ENCODE measurements at regions not wholly inside any gene's neighbourhood (a gene's known extent, or its start where the extent isn't known, plus 50 kb on each side); places are given as distances from the start of the nearest gene placed in this dataset.

- H3K36me3 Mint-ChIP-seq (ENCODE audit: low read depth, unreplicated experiment) = no peaks in the 10 kb centered on the region
- DNase-seq (ENCODE audit: low spot score) = no peak
- no peaks in the 10 kb centered on the region for H3K27me3 Mint-ChIP-seq (ENCODE audit: unreplicated experiment)
- H3K4me3 Mint-ChIP-seq (ENCODE audit: unreplicated experiment) = no peak overlapping the region
- H3K27ac Mint-ChIP-seq (ENCODE audit: unreplicated experiment) = no peak overlapping the region
- TF ChIP-seq CTCF (IDR thresholded peaks at IDR 0.05; ENCODE audit: unreplicated experiment) = no peak
- no peaks in the 10 kb centered on the region for H3K9me3 Mint-ChIP-seq (ENCODE audit: unreplicated experiment)
- no peaks in the 10 kb centered on the region for H3K4me1 Mint-ChIP-seq (ENCODE audit: unreplicated experiment)
Measured at GRCh38 chr5:120083851-120084542, 380.1 kb upstream of the PRR16 start.

DNA sequence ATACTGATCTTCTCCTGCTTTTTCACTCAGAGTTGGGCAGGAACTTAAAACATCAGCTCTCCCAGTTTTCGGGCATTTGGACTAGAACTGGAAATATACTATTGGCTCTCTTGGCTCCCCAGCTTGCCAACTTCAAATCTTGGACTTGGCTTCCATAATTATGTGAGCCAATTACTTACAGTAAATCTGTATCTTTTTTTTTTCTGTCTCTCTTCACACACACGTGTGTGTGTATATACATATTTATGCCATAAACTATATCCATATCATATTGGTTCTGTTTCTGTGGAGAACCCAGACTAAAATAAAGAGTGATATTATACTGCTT lies 379.6 kb upstream of the PRR16 start:
- Mint-ChIP-seq H3K4me1 (ENCODE audit: unreplicated experiment) (no peaks in the 10 kb centered on the region), H3K4me3 (ENCODE audit: unreplicated experiment) (no peak overlapping the region), H3K9me3 (ENCODE audit: unreplicated experiment) (no peaks in the 10 kb centered on the region), H3K27me3 (ENCODE audit: unreplicated experiment) (no peaks in the 10 kb centered on the region), H3K27ac (ENCODE audit: unreplicated experiment) (no peak overlapping the region), H3K36me3 (ENCODE audit: low read depth, unreplicated experiment) (no peaks in the 10 kb centered on the region)
- TF ChIP-seq CTCF (IDR thresholded peaks at IDR 0.05; ENCODE audit: unreplicated experiment) = no peak
- DNase-seq (ENCODE audit: low spot score) = no peak

GRCh38 chr5:120086081-120086480 lies 378.0 kb upstream of the PRR16 start:
- no peaks in the 10 kb centered on the region for H3K27me3 Mint-ChIP-seq (ENCODE audit: unreplicated experiment)

GRCh38 chr5:120088412-120088811 lies 375.7 kb upstream of the PRR16 start:
- H3K4me1 Mint-ChIP-seq (ENCODE audit: unreplicated experiment) = no peaks in the 10 kb centered on the region
- no peak overlapping the region for H3K4me3 Mint-ChIP-seq (ENCODE audit: unreplicated experiment)
- TF ChIP-seq CTCF (IDR thresholded peaks at IDR 0.05; ENCODE audit: unreplicated experiment) = no peak
- H3K36me3 Mint-ChIP-seq (ENCODE audit: low read depth, unreplicated experiment) = no peaks in the 10 kb centered on the region
- H3K27ac Mint-ChIP-seq (ENCODE audit: unreplicated experiment) = no peak overlapping the region
- H3K9me3 Mint-ChIP-seq (ENCODE audit: unreplicated experiment) = no peaks in the 10 kb centered on the region
- peaks cover 2% of the 10 kb centered on the region for H3K27me3 Mint-ChIP-seq (ENCODE audit: unreplicated experiment)
- DNase-seq (ENCODE audit: low spot score) = no peak

More at GRCh38 chr5:120086081-120086480, 378.0 kb upstream of the PRR16 start:
- TF ChIP-seq CTCF (IDR thresholded peaks at IDR 0.05; ENCODE audit: unreplicated experiment) = no peak
- DNase-seq (ENCODE audit: low spot score) = no peak
- Mint-ChIP-seq H3K9me3 (ENCODE audit: unreplicated experiment) (no peaks in the 10 kb centered on the region), H3K4me3 (ENCODE audit: unreplicated experiment) (no peak overlapping the region), H3K27ac (ENCODE audit: unreplicated experiment) (no peak overlapping the region), H3K36me3 (ENCODE audit: low read depth, unreplicated experiment) (no peaks in the 10 kb centered on the region), H3K4me1 (ENCODE audit: unreplicated experiment) (no peaks in the 10 kb centered on the region)

DNA sequence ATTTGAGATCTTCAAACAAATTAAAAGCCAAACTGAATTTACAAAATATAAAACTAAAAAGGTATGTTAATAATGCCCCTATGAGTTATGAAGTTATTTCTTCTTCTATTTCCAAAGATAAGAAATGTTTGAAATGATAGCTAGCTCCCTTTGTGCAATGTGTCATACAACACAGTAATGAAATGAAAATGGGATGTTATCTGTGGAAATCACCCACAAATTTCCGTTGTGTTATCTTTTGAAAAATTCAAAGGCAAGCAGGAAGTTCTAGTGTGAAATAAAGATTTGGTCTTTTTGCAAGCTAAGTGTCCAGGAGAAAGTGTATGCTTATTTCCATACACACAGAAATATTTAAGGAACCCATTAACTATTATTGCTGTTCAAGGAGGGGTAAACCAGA lies 375.3 kb upstream of the PRR16 start:
- H3K27ac Mint-ChIP-seq (ENCODE audit: unreplicated experiment) = no peak overlapping the region
- DNase-seq (ENCODE audit: low spot score) = no peak
- no peak overlapping the region for H3K4me3 Mint-ChIP-seq (ENCODE audit: unreplicated experiment)
- H3K4me1 Mint-ChIP-seq (ENCODE audit: unreplicated experiment) = no peaks in the 10 kb centered on the region
- no peaks in the 10 kb centered on the region for H3K9me3 Mint-ChIP-seq (ENCODE audit: unreplicated experiment)
- peaks cover 2% of the 10 kb centered on the region for H3K27me3 Mint-ChIP-seq (ENCODE audit: unreplicated experiment)
- no peak for TF ChIP-seq CTCF (IDR thresholded peaks at IDR 0.05; ENCODE audit: unreplicated experiment)
- H3K36me3 Mint-ChIP-seq (ENCODE audit: low read depth, unreplicated experiment) = no peaks in the 10 kb centered on the region
